ENCODE measurements at regions not wholly inside any gene's neighbourhood (a gene's known extent, or its start where the extent isn't known, plus 50 kb on each side); places are given as distances from the start of the nearest gene placed in this dataset.

- no peak for DNase-seq
These were observed 173.6 kb upstream of the LNX1 start for GRCh38 chr4:53764761-53765490.

DNA sequence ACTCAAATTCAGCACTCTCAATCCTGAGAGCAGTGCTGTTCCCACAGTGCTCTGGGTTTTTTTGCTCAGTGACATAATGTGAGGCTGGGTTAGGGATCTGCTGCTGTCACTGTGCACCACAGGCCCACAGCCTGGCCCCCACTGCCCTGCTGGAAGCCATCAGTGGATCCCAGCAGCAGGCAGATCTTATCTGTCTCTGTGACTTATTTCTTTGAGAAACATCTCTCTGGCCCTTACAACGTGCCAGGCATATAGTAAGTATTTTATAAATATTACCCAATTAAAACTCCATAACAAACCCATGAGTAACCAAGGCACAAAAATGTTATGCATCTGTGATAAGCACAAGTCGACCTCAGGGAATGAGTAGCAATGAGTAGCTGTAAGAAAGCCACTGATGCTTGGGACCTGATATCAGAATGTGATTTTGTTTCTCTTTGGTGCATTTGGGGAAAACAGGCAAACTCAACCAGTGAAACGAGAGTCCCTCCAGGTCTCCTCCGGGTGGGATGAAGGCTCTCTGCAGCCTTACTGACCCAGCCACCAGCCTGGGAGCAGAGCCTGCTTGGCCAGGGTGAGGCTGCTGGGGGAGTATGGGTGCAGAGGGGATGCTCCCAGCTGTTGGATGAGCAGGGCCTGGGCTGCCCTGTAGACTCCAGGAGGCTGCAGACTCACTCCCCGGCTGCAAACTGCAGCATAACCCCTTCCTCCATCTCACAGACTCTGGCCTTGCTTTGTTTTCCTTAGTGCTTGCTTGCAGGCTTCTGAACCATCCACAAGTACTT lies 172.7 kb upstream of the LNX1 start:
- no peak for DNase-seq

DNA sequence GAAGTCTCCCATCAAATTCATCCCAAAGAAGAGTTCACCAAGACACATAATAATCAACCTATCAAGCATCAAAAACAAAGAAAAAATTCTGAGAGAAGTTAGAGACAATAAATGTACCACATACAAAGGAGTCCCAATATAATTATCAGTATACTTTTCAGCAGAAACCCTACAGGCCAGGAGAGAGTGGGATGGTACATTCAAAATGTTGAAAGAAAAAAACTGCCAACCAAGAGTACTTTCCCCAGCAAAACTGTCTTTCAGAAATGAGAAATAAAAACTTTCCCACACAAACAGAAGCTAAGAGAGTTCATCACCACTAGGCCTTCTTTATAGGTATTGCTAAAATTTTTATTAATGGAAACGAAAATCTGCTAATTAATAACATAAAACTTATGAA lies 164.4 kb upstream of the LNX1 start:
- no peak for DNase-seq

DNA sequence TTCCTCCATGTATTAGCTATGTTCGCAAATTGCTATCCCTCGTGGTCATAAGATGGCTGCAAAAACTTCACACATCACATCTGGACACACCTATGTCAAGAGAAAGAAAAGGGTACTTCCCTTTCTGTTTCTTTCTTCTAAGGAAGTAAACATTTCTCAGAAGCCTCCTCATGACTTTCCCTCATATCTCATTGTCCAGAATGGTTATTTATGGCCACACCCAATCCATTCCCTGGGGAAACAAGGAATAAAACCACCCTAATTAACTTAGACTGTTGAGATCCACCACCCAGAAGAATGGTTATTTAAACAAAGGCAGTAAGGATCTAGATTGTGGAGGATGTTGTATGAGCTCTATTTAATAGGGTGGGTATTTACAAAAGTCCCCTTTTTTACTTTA lies 160.8 kb upstream of the LNX1 start:
- no peak for DNase-seq

GRCh38 chr4:53748328-53748772 lies 157.1 kb upstream of the LNX1 start:
- DNase-seq, result no peak

DNA sequence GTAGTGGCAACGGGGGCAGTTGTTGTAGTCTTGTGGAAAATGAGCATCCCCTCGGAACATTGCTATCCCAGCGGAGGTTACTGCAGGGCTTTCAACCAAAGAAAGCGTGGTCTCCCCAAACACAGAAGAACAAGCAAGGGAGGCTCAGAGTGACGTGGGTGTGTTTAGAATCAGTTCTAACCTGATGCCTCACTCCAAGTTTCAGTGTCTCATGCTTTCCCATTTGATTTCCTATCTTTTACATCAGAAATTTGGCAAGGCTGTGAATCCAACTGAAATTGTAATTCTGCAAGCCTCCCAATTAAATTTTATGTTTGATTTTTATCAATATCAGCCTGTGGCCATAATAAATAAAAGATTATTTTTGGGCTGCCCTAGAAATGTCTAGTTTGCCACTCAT lies 156.1 kb upstream of the LNX1 start:
- no peak for DNase-seq

DNA sequence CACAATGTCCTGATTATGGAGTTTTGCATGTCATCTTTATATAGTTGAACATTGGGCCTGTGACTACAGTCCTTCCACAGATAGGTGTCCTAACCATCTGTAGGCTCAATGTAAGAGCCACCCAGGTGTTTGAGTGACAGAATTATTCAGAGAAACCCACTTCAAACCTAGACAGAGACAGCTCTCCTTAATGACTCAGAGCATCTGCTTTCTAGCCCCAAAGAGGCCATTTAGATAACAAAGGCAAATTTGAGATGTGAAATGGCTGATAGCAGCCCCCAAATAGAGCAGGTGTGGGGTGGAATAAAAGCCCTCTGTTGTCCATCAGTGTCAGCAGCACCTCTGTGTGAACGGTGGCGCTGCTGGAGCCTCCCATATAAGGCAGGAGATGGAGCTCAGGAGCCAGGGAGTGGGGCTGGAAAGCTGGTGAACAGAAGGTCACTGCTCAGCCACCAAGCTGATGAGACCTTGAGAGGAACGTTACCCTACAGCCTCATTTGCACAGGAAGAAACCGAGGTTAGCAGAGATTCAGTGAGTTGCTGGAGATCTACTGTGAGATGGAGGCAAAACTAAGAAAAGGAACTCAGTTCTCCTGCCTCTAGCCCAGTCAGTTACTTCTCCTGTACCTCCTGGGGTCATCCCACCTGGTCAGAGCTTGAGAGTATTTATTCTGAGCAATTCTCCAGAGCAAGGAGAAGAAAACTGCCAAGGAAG lies 153.3 kb upstream of the LNX1 start:
- DNase-seq, result no peak

GRCh38 chr4:53734584-53735353 lies 143.5 kb upstream of the LNX1 start:
- no peak for DNase-seq

GRCh38 chr4:53734182-53734581 lies 142.9 kb upstream of the LNX1 start:
- no peak for DNase-seq

GRCh38 chr4:53732661-53733060 lies 141.4 kb upstream of the LNX1 start:
- no peak for DNase-seq

DNA sequence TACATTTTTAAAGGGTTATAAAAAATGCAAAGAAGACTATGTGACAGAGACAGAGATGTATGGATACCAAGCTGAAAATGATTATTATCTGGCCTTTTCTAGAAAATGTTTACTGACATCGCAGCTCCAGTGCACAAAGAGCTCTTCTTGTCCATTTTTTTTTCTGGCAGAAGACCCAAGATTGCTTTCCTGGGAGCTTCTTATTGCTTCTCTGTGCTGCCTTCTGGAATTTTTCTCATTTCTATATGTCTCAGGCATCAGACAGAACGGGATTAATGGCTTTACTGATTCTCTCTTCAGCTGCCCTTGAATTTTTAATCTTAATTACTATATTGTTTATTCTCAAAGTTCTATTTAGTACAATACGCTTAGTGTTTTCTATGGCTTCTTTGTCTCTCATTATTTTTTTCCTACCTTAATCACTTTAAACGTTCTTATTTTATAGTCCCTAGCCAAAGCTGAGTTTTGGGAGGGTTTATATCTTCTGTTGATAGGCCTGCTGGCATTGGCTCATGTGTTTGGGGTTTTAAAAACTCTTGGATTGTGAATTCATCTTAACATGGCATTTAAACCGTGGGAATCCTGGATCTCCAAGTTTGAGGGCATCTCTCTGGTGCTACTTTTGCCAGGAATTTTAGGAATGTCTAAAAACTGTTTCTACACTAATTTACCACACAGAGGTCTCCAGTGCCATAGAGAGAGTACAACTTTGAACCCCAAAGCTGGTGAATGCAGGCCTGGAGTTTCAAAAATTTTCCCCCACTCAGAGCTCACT lies 138.9 kb upstream of the LNX1 start:
- no peak for DNase-seq

GRCh38 chr4:53722110-53722509 lies 130.8 kb upstream of the LNX1 start:
- no peak for DNase-seq

GRCh38 chr4:53721263-53721662 lies 130.0 kb upstream of the LNX1 start:
- DNase-seq, result no peak

GRCh38 chr4:53720776-53721175 lies 129.5 kb upstream of the LNX1 start:
- no peak for DNase-seq

DNA sequence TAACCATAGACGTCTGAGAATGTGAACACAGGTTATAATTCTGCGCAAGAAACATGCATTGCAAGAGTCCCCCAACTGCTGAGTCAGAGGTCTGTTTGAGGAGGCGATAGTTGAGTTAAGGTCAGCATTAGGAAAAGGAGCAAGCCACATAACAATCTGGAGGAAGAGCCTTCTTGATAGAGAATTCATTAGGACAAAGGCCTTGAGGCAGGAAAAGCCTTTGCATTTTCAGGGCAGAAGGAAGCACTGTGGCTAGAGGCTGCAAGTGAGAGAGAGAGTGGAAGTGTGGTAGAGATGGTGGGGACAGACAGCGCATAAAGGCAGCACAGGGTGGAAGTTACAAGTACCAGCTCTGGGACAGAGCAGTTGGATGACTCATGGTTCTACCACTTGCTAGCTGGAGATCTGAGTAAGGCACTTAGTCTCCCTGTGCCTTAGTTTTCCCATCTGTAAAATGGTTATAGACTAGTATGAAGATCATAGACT lies 125.8 kb upstream of the LNX1 start:
- DNase-seq, result no peak

GRCh38 chr4:53716471-53717063 lies 125.3 kb upstream of the LNX1 start:
- no peak for DNase-seq

DNA sequence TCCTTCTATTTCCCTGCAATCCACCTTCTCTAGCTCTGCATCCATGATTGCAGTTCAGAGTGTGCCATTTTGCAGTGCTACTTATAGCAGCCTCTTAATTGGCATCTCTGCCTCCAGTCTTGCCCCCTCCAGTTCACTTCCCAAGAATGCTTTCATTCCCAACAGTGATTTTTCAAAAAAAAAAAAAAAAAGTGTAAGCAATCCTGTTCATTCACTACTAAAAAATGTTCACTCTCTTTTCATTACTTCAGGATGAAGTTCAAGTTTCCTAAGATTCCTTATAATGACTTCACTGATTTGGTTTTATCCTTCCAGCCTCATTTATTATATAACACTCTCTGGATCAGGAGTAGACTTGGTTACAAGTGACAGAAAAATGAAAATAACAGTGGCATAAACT lies 124.7 kb upstream of the LNX1 start:
- DNase-seq, result no peak

GRCh38 chr4:53714236-53715140 lies 123.2 kb upstream of the LNX1 start:
- DNase-seq, result no peak

- no peak for DNase-seq
These were observed 122.5 kb upstream of the LNX1 start for GRCh38 chr4:53713767-53714166.

DNA sequence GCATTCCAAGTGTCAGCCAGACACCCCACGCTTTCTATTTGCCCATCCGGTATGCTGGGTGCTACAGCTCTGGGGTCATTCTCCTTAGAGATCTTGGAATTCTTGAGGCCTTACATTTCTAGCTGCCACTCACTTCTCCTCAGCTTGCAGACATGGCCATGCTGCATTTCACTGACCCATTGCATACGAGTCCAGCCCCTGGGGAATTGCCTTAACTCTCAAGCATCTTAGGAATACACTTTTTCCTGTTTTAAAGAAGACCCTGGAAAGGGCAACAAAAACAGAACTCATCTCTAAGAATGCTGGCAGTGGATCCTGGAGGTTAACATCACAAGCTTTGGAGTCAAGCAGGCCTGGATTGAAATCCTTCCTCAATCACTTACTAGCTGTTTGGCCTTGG lies 122.0 kb upstream of the LNX1 start:
- no peak for DNase-seq

Measured in COR-L47 (cell line).